ENCODE measurements at regions not wholly inside any gene's neighbourhood (a gene's known extent, or its start where the extent isn't known, plus 50 kb on each side); places are given as distances from the start of the nearest gene placed in this dataset.
"Not testable (repeated sequence)": the region's sequence is repeated elsewhere in the genome, so short reads cannot be mapped to it uniquely, and the experiment has no call there.

DNA sequence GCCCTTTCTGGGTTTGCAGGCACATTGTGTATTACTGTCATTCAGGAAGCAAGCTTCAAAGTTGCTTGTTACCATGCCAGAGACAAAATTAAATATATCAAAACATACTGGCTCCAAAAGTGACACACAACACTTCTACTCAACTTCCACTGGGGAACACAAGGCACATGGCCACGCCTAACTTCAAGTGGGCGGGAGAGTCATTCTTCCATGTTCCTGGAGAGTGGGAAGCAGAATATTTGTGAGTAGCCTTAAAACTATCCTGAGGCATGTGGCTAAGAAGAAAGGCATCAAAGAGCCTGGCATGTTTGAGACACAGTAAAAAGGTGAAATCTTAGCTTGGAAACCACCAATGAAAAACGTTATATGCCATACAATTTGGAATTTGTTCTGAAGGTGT is 90.5 kb upstream of the TACR1 start:
- TF ChIP-seq, protein P1, sequence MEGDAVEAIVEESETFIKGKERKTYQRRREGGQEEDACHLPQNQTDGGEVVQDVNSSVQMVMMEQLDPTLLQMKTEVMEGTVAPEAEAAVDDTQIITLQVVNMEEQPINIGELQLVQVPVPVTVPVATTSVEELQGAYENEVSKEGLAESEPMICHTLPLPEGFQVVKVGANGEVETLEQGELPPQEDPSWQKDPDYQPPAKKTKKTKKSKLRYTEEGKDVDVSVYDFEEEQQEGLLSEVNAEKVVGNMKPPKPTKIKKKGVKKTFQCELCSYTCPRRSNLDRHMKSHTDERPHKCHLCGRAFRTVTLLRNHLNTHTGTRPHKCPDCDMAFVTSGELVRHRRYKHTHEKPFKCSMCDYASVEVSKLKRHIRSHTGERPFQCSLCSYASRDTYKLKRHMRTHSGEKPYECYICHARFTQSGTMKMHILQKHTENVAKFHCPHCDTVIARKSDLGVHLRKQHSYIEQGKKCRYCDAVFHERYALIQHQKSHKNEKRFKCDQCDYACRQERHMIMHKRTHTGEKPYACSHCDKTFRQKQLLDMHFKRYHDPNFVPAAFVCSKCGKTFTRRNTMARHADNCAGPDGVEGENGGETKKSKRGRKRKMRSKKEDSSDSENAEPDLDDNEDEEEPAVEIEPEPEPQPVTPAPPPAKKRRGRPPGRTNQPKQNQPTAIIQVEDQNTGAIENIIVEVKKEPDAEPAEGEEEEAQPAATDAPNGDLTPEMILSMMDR (IDR thresholded peaks at IDR 0.05) = no peak
- Histone ChIP-seq H3K27ac (no peak overlapping the region), H3K36me3 (no peaks in the 10 kb centered on the region), H3K9me3 (no peaks in the 10 kb centered on the region), H3K27me3 (replicated peaks; ENCODE audit: insufficient read depth) (no peaks in the 10 kb centered on the region), H3K4me3 (no peak overlapping the region), H3K4me1 (ENCODE audit: control insufficient read depth in 1 of 2, low read depth in 2 of 2) (no peaks in the 10 kb centered on the region)
- DNase-seq (ENCODE audit: low spot score) = no peak
- ATAC-seq (ENCODE audit: insufficient number of reproducible peaks, low FRiP score, low read depth) = no peak

DNA sequence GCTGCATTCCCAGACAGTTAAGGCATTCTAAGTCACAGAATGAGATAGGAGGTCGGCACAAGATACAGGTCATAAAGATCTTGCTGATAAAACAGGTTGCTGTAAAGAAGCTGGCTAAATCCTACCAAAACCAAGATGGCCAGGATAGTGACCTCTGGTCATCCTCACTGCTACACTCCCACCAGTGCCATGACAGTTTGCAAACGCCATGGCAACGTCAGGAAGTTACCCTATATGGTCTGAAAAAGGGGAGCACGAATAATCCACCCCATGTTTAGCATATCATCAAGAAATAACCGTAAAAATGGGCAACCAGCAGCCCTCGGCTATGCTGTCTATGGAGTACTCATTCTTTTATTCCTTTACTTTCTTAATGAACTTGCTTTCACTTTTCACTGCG is 89.9 kb upstream of the TACR1 start:
- not testable (repeated sequence) for H3K27ac ChIP-seq; H3K9me3 ChIP-seq; H3K27me3 ChIP-seq (replicated peaks; ENCODE audit: insufficient read depth); DNase-seq (ENCODE audit: low spot score); H3K4me1 ChIP-seq (ENCODE audit: control insufficient read depth in 1 of 2, low read depth in 2 of 2); H3K4me3 ChIP-seq; ATAC-seq (ENCODE audit: insufficient number of reproducible peaks, low FRiP score, low read depth); H3K36me3 ChIP-seq

DNA sequence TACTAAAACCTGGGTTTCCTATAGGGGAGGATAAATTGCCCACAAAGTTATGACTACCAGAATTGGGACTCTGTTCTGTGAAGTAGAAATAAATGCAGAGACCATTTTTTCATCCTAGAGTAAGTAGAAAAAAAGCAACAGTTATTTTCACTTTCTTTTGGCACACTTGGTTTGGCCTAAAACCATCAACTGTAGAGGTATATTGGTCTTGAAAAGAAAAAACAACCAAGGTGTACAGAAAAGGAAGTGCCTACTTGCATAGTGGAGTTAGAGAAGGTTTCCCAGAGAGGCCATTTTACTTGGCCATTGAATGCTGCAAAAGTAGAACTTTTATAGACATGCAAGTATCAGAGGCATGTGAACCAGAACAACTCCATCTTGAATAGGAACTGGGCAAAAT is 89.4 kb upstream of the TACR1 start:
- DNase-seq (ENCODE audit: low spot score) (no peak), ATAC-seq (ENCODE audit: insufficient number of reproducible peaks, low FRiP score, low read depth) (no peak)
- H3K27me3 ChIP-seq (replicated peaks; ENCODE audit: insufficient read depth) = no peaks in the 10 kb centered on the region
- H3K9me3 ChIP-seq = no peaks in the 10 kb centered on the region
- TF ChIP-seq, protein P1 (IDR thresholded peaks at IDR 0.05) = no peak
- no peak overlapping the region for H3K27ac ChIP-seq
- no peaks in the 10 kb centered on the region for H3K4me1 ChIP-seq (ENCODE audit: control insufficient read depth in 1 of 2, low read depth in 2 of 2)
- H3K4me3 ChIP-seq = no peak overlapping the region
- no peaks in the 10 kb centered on the region for H3K36me3 ChIP-seq

DNA sequence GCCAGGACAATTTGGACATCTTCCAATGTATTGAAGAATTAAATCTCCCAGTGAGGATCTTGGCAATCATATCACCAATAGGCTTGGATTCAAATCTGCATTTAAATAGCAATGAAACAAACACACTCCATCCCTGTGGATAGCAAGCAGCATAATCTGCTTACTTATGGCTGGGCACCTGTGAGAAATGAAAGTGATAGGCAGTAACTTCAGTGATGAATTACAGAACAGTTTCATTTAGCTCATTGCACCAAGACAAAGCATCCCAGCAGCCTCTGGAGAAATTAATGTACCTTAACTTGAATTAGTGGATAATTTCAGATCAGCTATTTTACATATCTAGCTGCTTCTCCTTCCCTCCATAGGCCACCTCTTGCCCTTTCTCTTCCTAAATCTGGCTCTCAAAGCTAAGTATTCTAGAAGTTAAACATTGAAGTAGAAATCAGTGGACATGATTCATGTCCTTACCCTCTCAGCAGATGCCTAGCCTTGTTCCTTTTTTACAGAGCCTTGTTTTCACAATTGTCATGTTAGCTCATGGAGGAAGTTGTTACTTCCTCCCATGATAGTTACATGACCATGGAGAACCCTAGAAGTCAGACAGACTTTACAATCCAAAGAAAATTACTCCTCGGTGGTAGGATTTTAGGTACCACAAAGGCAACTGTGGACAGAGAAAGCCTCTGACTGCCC is 88.5 kb upstream of the TACR1 start:
- ATAC-seq (ENCODE audit: insufficient number of reproducible peaks, low FRiP score, low read depth) = no peak
- H3K4me3 ChIP-seq = no peak overlapping the region
- H3K4me1 ChIP-seq (ENCODE audit: control insufficient read depth in 1 of 2, low read depth in 2 of 2) = no peaks in the 10 kb centered on the region
- no peaks in the 10 kb centered on the region for H3K36me3 ChIP-seq
- no peak overlapping the region for H3K27ac ChIP-seq
- H3K27me3 ChIP-seq (replicated peaks; ENCODE audit: insufficient read depth) = no peaks in the 10 kb centered on the region
- TF ChIP-seq, protein P1 (IDR thresholded peaks at IDR 0.05) = no peak
- DNase-seq (ENCODE audit: low spot score) = no peak
- no peaks in the 10 kb centered on the region for H3K9me3 ChIP-seq

DNA sequence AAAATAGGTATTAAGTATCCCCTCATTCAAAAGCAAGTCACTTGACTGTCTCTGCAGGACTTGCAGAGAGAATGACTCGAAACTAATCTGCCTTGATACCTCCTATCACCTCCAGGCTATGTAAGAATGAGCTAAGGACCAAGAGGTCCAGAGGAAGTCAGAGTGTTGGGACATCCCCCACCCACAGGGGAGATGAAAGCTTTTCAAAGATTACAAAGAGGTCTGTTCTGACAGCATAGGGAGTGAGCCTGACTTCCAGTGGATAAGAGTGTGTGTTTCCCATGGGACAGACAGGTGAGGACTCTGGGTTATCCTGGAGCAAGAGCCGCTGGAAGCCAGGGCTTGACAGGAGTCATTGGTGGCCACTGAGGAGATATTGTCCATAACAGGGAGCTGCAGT is 85.0 kb upstream of the TACR1 start:
- no peak overlapping the region for H3K4me3 ChIP-seq
- TF ChIP-seq, protein P1 (IDR thresholded peaks at IDR 0.05) = no peak
- no peak overlapping the region for H3K27ac ChIP-seq
- no peak for ATAC-seq (ENCODE audit: insufficient number of reproducible peaks, low FRiP score, low read depth)
- no peaks in the 10 kb centered on the region for H3K4me1 ChIP-seq (ENCODE audit: control insufficient read depth in 1 of 2, low read depth in 2 of 2)
- no peaks in the 10 kb centered on the region for H3K9me3 ChIP-seq
- H3K27me3 ChIP-seq (replicated peaks; ENCODE audit: insufficient read depth) = no peaks in the 10 kb centered on the region
- DNase-seq (ENCODE audit: low spot score) = no peak
- H3K36me3 ChIP-seq = no peaks in the 10 kb centered on the region

DNA sequence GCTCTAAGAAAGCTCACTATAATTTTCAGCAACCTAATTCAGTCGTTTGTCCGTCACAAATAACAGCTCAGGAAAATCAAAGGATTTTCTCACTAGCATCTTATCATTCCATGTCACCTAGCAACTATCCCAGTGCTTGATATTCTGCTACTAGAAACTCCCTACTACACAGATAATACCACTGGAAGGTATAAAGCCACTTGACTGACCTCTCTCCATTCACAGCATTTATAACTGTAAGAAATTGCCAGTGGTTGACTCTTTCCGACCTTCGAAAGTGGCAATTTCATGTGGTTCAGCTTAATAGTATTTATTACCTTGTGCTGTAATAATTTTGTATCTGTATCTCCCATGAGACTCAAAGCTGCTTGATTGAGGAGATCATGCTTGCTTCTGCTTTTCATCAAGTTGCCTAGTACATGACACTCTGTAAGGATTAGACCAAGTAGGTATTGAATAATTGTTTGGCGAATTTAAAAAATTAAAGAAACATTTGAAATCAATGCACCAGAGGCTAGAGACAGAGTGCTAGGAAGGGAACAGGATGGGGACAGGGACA is 79.6 kb upstream of the TACR1 start:
- TF ChIP-seq, protein P1 (IDR thresholded peaks at IDR 0.05) = no peak
- Histone ChIP-seq H3K27ac (no peak overlapping the region), H3K9me3 (no peaks in the 10 kb centered on the region), H3K4me3 (no peak overlapping the region), H3K4me1 (ENCODE audit: control insufficient read depth in 1 of 2, low read depth in 2 of 2) (no peaks in the 10 kb centered on the region), H3K27me3 (replicated peaks; ENCODE audit: insufficient read depth) (no peaks in the 10 kb centered on the region), H3K36me3 (no peaks in the 10 kb centered on the region)
- no peak for ATAC-seq (ENCODE audit: insufficient number of reproducible peaks, low FRiP score, low read depth)
- no peak for DNase-seq (ENCODE audit: low spot score)

All from thoracic aorta (tissue), 2 donors.